ENCODE measurements at regions not wholly inside any gene's neighbourhood (a gene's known extent, or its start where the extent isn't known, plus 50 kb on each side); places are given as distances from the start of the nearest gene placed in this dataset.

- H3K4me3 ChIP-seq (ENCODE audit: low read depth, low read length, poor library complexity, severe bottlenecking), result no peak overlapping the region
- no peaks in the 10 kb centered on the region for H3K36me3 ChIP-seq (ENCODE audit: insufficient read depth, low read length)
- no peaks in the 10 kb centered on the region for H4K20me1 ChIP-seq (ENCODE audit: insufficient read depth, low read length)
- no peak for DNase-seq (ENCODE audit: low spot score)
- intact Hi-C loops (cut with micrococcal nuclease; ENCODE audit: unreplicated experiment), result no loop called here
- ChIA-PET POLR2A (interaction anchor here (1.0 kb wide), 1 partner anchor 11 kb away, joined by 4 read pairs; no protein-coding TSS in a partner anchor), CTCF (ENCODE audit: unreplicated experiment) (no interaction called here)
- H2AFZ ChIP-seq (ENCODE audit: low read length), result no peak overlapping the region
- H3K9me3 ChIP-seq (ENCODE audit: low read length), result no peaks in the 10 kb centered on the region
- no peaks in the 10 kb centered on the region for H3K9me2 ChIP-seq (ENCODE audit: insufficient read depth, low read length)
- TF ChIP-seq EZH2phosphoT487 (IDR thresholded peaks at IDR 0.05; ENCODE audit: borderline replicate concordance, low read depth, low read length) (no peak), CTCF (conservative IDR thresholded peaks at IDR 0.05; ENCODE audit: low read length) (no peak)
- BruUV-seq (replicated peaks), result no TSS peak
- no peak overlapping the region for H3K4me2 ChIP-seq (ENCODE audit: low read length)
- H3K79me2 ChIP-seq (ENCODE audit: insufficient read depth, low read depth, low read length), result no peaks in the 10 kb centered on the region
- no peaks in the 10 kb centered on the region for H3K4me1 ChIP-seq (ENCODE audit: insufficient read depth, low read length, poor library complexity, severe bottlenecking)
- H3K27ac ChIP-seq (ENCODE audit: low read depth, low read length, poor library complexity, severe bottlenecking), result no peak overlapping the region
Measured at GRCh38 chr12:85358715-85359114, 78.7 kb downstream of the ALX1 start.

GRCh38 chr12:85363382-85364190 is 83.6 kb downstream of the ALX1 start:
- Histone ChIP-seq H3K4me2 (ENCODE audit: low read length) (no peak overlapping the region), H3K9me2 (ENCODE audit: insufficient read depth, low read length) (no peaks in the 10 kb centered on the region), H3K79me2 (ENCODE audit: insufficient read depth, low read depth, low read length) (no peaks in the 10 kb centered on the region), H3K4me3 (ENCODE audit: low read depth, low read length, poor library complexity, severe bottlenecking) (no peak overlapping the region), H4K20me1 (ENCODE audit: insufficient read depth, low read length) (no peaks in the 10 kb centered on the region), H3K4me1 (ENCODE audit: insufficient read depth, low read length, poor library complexity, severe bottlenecking) (no peaks in the 10 kb centered on the region), H3K36me3 (ENCODE audit: insufficient read depth, low read length) (no peaks in the 10 kb centered on the region), H3K9me3 (ENCODE audit: low read length) (no peaks in the 10 kb centered on the region), H2AFZ (ENCODE audit: low read length) (no peak overlapping the region), H3K27ac (ENCODE audit: low read depth, low read length, poor library complexity, severe bottlenecking) (no peak overlapping the region)
- CTCF ChIA-PET (ENCODE audit: unreplicated experiment), result no interaction called here
- DNase-seq (ENCODE audit: low spot score), result no peak
- TF ChIP-seq CTCF (conservative IDR thresholded peaks at IDR 0.05; ENCODE audit: low read length) (no peak), EZH2phosphoT487 (IDR thresholded peaks at IDR 0.05; ENCODE audit: borderline replicate concordance, low read depth, low read length) (no peak)
- POLR2A ChIA-PET, result no interaction called here
- BruUV-seq (replicated peaks), result no TSS peak
- intact Hi-C loops (cut with micrococcal nuclease; ENCODE audit: unreplicated experiment), result no loop called here

GRCh38 chr12:85367936-85368335 is 87.9 kb downstream of the ALX1 start:
- no peak for DNase-seq (ENCODE audit: low spot score)
- Histone ChIP-seq H3K4me2 (ENCODE audit: low read length) (no peak overlapping the region), H3K4me3 (ENCODE audit: low read depth, low read length, poor library complexity, severe bottlenecking) (no peak overlapping the region), H3K36me3 (ENCODE audit: insufficient read depth, low read length) (no peaks in the 10 kb centered on the region), H3K4me1 (ENCODE audit: insufficient read depth, low read length, poor library complexity, severe bottlenecking) (no peaks in the 10 kb centered on the region), H3K9me3 (ENCODE audit: low read length) (no peaks in the 10 kb centered on the region), H3K9me2 (ENCODE audit: insufficient read depth, low read length) (no peaks in the 10 kb centered on the region), H4K20me1 (ENCODE audit: insufficient read depth, low read length) (no peaks in the 10 kb centered on the region), H2AFZ (ENCODE audit: low read length) (no peak overlapping the region), H3K27ac (ENCODE audit: low read depth, low read length, poor library complexity, severe bottlenecking) (no peak overlapping the region), H3K79me2 (ENCODE audit: insufficient read depth, low read depth, low read length) (no peaks in the 10 kb centered on the region)
- POLR2A ChIA-PET, result interaction anchor here (0.6 kb wide), 1 partner anchor 24 kb away, joined by 3 read pairs; no protein-coding TSS in a partner anchor
- CTCF ChIA-PET (ENCODE audit: unreplicated experiment), result no interaction called here
- TF ChIP-seq CTCF (conservative IDR thresholded peaks at IDR 0.05; ENCODE audit: low read length) (no peak), EZH2phosphoT487 (IDR thresholded peaks at IDR 0.05; ENCODE audit: borderline replicate concordance, low read depth, low read length) (no peak)
- intact Hi-C loops (cut with micrococcal nuclease; ENCODE audit: unreplicated experiment), result no loop called here
- BruUV-seq (replicated peaks), result no TSS peak

Measured in OCI-LY7 (cell line).